Stimulated activated CD8-positive, alpha-beta memory T cell treated with anti-CD3 and anti-CD28 coated beads, Interleukin-15, amount 100 ng/mL, for 48 hours (primary cell): ENCODE measurements at regions not wholly inside any gene's neighbourhood (a gene's known extent, or its start where the extent isn't known, plus 50 kb on each side); places are given as distances from the start of the nearest gene placed in this dataset.
"Not testable (repeated sequence)": the region's sequence is repeated elsewhere in the genome, so short reads cannot be mapped to it uniquely, and the experiment has no call there.

ENCODE experiments used
- DNase-seq, 2 donors: peaks; one replicate each; pipeline ENCODE4 v3.0.0-alpha.2; 2020; ENCODE audit warnings: low read depth in 2 of 2

DNA sequence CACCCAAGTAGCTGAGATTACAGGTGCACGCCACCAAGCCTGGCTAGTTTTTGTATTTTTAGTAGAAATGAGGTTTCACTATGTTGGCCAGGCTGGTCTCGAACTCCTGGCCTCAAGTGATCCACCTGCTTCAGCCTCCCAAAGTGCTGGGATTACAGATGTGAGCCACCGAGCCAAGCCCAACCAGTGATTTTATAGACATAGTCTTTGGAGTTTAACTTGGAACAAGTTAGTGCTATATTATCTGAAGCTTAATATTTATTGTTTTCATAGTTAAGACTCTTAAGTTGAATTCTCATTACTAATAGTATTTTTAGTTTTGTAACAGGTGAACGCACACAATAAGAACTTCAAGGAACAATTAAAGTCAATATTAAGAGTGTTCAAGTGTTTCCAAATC is 122.1 kb downstream of the SPAG6 start:
- DNase-seq, result not testable (repeated sequence)

DNA sequence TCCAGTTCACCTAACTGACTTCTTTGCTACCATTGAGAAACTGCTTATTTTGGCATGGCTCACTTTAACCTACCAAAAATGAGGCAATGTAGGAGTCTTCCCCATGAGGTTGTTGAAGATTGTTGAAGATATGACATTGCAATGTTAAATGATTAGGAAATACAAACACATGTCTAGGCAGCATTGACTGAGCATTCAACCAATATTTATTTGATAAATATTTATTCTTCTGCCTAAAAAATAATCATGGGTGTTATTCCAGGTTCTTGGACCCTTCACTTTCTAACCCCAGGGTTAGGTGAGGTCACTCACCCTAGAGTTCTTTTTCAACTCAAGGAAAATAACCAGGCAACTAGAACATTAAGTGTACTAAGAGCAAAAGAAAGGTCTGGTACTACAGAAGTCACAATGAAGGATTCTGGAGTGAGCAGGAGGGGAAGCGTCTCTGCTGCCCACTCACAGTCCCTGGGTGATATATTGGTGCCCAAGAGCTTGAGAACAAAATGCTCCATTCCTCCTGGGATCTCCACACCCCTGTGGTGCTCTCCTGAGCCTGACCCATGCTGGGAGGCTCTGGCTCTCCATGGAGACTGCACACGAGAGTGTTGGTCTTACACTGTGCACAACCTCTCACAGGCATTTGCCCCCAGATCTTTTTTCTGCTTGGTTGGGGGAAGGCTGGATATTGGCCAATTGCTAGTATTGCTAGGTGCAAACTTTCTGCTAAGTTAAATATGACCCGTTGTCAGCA is 123.4 kb downstream of the SPAG6 start:
- DNase-seq, result no peak

DNA sequence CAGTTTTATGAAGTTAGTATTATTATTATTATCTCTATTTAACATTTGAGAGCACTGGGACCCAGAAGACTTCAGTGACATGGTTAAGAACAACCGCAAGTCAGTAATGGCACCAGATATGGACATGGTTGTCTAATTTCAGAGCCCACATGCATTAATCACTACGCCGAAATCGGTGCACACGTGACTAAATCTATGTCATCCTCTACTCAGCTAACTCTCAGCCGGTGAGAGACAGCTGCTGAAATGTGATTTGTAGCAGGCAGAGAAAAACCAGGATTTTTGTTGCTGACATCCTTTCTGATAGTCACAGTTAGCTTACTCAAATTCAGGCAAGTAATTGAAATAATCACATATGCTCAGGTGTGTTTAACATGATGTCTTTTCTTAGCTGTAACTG is 127.7 kb downstream of the SPAG6 start:
- DNase-seq, result no peak

DNA sequence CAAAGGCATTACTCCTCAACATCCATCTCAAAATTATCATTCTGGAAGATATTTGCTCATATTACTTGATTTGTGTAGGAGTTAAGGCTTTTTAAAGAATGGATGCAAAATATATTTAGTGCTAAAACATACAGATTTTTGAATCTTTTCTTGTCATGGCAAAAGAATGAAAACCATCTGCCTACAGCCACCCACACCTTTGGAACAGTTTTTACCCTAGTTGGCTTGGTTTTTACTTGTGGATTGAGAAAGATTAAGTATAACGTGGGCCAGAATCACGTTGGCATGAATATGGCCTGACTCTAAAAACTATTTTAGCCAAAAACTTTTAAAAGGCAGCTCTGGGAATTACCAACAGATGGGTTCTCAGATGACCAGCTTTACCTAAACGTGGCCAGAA is 128.2 kb downstream of the SPAG6 start:
- no peak for DNase-seq

DNA sequence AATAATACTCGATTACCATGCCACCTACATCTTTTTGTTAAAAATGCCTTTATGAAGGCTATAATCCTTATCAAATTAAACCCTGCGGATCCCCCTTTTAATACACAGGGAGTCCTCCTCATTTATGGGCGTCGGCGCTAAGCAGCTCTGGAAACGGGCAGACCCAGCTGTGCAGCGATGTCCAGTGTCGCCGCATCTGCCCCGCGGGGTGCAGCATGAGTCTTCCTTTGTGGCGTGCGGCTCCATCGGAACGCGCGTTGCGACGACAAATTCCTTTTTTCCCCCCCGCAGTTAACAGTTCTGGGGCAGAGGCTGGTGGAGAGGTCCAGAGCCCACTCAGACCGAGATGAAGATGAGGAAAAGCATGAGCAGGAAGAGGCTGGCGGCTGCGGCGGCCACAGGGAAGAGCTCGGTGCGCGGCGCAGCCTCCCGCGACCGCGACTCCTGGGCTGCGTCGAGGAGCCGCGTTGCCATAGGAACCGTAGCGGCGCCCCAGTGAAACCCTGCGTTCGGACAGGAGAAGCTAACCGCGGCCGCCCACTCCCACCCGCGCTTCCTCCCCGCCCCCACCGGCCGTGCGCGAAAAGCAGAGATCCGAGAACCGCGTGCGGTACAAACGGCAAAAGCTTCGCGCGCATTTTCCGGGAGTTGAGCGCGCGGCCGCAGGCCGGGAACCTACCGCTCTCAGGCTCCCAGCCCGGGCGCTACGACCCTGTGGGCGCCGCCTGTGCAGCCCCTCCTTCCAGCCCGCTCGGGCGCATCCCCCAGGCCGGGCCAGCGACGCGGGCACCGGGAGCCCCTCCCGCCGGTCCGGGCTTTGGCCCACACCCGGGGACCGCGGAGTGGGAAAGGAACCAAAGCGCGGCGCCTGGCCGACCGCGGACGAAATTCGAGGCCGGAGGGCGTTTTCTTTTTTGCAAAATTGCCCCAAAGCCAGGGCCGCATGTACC is 130.6 kb downstream of the SPAG6 start:
- DNase-seq, result peak; percentile 25 to 43

DNA sequence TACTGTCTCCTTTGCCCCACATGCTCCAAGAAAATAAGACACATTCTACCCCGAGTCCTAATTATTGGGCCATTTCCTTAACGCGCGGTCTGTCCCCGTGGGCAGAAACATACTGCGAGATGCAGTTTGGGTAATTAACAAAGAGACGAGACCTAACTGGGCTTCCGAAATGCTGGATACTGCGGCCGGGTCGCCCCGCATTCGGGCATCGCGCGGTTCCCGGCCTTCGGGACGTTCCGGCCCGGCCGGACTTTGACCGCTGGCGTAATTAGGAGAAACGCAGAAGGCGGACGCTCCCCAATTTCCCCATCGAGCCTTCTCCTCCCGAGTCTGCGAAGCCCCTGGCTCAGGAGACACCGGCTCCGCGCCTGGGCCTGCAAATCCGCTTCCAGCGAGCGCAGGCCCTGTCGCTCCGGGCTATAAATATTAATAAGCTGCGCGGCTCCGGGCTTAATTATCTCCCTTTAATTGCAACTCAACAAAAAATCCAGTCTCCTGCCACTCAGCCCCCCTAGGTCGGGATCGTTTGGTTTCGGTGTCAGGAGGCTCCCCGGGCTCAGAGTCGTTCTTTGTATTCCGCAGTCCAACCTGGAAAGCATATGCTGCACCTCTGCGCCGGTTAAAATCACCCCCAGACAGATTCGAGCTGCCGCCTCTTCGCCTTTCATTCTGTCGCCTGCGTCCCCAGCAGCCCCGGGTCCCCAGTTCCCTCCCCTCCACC is 131.5 kb downstream of the SPAG6 start:
- DNase-seq, result no peak

DNA sequence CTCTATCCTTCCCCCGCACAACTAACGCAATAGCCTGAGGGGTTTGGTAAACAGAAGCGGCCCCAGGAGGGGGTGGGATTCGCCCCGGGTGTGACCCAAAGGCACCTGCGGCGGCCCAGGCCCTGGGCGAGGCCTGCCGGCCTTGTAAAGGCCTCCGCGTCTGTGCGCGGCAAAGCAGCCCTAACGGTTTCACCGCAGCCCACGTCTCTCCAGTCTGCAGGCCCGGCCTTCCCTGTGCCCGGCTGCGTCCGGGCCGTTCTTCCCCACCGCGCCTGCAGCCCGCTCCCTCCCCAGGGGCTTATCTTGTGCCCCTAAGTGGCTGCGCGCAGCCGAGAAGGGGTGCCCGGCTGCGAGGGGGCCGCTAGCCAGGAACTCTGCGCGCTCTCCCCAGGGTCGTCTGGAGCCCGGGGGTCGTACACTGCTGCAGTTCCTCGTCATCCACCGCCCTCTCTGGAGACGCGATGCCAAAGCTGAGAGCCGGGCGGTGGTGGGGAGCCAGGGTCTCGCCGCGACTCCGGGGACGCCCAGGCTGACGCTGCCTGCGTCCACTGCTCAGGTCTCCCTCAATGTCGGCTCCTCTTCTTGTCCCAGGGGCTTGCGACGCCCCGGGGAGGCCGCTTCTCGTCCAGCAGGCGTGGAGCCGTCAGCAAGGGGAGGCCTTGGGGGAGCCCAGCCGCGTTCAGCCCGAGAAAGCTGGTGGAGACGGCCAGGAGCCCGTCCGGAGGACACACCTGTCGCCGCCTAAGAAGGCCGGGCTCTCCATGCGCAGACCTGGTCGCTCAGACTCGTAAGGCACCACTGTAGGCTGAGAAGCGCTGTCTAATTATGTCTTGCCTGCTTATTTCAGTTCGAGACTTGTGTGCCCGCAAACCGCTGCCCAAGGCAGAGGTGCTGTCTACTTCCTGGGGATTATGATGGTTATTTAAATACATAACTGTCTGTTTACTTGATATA is 132.3 kb downstream of the SPAG6 start:
- no peak for DNase-seq

DNA sequence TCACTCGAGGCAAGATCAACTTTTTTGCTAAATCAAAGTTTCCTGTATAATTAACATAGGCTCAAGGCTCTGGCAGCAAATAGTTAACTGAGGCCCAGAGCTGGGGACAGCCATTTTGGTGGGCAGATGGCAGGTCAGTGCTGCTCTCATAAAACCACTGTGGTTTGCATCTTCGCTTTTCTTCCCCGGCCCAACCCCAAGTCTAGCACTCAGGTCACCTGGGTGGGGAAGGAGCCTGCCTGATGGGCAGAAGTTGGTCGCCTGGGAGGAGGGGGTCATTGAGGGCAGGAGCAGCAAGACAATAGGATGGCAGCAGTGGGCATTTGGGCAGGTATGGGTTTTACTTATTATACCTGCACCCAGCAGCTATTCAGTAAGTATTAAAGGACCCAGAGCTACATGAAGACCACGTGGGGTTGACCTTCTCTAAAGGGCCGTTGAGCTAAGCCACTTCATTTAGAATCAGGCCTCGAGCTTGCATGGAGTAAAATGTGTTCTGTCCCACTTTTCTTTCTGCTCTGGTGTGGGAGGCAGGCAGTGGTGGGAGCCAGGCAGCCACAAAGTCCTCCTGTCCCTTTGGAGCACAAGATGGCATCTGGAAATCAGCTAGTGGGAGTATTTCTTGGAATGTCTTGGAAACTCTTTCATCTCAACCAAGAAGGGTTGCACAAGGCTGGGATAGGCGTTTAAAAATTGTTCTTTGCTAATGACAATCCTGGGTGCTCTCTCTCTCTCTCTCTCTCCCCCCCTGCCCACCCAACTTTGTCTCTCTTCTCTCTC is 133.4 kb downstream of the SPAG6 start:
- no peak for DNase-seq

DNA sequence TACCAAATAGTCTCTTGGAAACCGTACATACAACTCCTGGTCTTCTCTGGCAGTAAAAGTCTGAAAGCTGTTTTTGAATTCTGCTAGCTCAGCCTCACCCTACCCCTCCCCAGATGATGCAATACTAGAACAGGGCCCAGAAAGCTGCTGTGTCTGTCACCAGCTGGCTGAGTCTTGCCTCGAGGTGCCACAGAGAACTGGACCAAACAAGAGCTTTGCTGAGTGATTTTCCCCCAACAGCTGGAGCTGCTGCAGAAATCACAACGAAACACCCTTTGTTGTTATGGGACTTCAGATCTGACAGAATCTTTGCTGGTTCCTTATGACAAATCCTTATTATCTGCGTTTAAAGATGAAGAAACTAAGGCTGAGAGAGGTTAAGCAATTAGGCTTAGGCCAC is 134.1 kb downstream of the SPAG6 start:
- no peak for DNase-seq

DNA sequence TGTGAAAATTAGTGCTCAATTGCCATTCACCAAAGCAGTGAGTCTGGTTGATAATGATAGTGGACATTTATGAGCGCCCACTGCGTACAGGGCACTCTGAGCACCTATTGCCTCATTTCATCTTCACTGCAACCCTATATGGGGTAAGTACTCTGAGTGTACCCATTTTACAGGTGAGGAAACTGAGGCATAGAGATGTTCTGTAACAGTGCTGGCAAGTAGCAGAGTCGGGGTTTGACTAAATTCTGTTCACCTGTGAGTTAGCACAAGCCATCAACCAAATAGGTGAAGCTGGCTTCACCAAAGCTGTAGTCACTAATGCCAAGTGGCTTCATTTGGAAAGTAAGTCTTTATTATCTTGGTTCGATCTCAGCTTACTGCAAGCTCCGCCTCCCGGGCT is 135.8 kb downstream of the SPAG6 start:
- no peak for DNase-seq

DNA sequence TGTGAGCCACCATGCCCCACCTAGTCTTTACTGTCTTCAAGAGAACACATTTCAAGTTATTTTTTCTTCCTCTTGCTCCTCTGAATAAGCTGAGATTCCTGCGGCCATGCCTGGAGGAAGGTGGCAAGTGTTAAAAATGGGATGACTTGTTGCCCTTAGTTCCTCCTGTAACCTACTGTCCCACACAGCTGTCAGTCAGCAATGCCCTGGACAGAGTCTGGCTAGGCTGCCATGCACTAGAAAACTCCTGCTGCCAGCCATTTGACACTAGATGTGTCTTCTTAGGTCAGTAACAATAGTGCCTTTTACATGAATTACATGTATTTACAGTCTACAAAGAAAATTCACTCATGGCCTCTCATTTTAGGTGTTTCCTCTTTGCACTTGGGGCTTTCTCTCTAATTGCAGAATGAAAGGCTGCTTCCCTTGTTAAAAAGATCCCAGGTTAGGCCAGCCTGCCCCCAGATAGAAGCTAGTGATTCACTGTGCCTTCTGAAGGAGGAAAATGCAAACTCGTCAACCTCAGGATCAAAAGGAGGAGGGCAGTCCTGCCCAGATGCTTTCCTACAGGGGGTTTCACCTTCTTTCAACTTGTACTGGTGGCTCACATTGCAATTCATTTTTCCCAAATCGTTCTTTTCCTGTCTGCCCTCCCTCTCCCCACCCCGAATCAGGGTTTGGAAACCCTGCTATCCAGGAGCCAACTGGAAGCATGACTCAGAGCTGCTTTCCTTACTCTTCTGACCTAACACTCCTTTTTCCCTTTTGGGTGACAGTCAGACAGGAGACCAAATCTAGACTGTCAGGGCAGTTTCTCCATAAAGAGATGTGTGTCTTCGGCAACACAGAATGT is 136.6 kb downstream of the SPAG6 start:
- no peak for DNase-seq

DNA sequence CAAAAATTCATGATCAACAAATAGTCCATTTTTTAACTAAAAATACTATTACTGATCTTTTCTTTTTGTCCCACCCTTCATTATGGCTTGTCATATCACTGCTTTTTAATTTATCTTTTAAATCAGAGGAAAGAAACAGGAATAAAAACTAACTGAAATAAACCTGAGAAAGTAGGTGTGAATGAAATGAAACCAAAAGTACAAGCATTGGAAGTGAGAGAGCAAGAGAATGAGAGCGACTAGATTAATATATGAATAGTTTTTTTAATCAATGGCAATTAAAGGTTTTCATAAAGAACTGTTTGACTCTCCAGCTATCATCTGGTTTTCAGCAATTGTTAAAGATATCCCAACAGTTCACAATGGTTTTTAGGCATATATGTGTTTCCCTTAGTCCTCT is 137.8 kb downstream of the SPAG6 start:
- no peak for DNase-seq
